H1 (cell line): ENCODE measurements at regions not wholly inside any gene's neighbourhood (a gene's known extent, or its start where the extent isn't known, plus 50 kb on each side); places are given as distances from the start of the nearest gene placed in this dataset.

Experiments used
- BACH1 ChIP-seq: IDR thresholded peaks from 2 replicates; pipeline ENCODE4 v1.6.1; 2012; ENCODE audit warnings: low read length, improper control_type of control experiment
- CEBPB ChIP-seq: IDR thresholded peaks from 2 replicates; pipeline ENCODE4 v1.6.1; 2012; ENCODE audit warnings: low read depth, low read length
- CTCF ChIP-seq, 3 experiments: IDR thresholded peaks; 1 replicate in 2 of 3; 2 replicates in 1 of 3; pipeline versions ENCODE4 v1.5.1 to v1.6.1; 2011; ENCODE audit warnings: low read length in 3 of 3, mild to moderate bottlenecking in 3 of 3, inconsistent platforms in 2 of 3, low read depth in 1 of 3, moderate library complexity in 1 of 3; ENCODE audit not compliant: insufficient read depth in 1 of 3; ENCODE audit errors: control extremely low read depth in 1 of 3
- E2F6 ChIP-seq: IDR thresholded peaks from 2 replicates; pipeline ENCODE4 v1.6.1; 2012; ENCODE audit warnings: inconsistent platforms
- EP300 ChIP-seq, 2 experiments: IDR thresholded peaks; 1 replicate in 1 of 2; 2 replicates in 1 of 2; pipeline ENCODE4 v1.6.1; 2011 to 2012; ENCODE audit warnings: low read depth in 2 of 2, low read length in 2 of 2, mild to moderate bottlenecking in 2 of 2, borderline replicate concordance in 1 of 2, inconsistent platforms in 1 of 2, moderate library complexity in 1 of 2
- EZH2 ChIP-seq: fragments of 200-600 bp; sonication (generic); IDR thresholded peaks from 2 replicates; pipeline ENCODE4 v1.7.1; 2012; ENCODE audit warnings: low read depth, mild to moderate bottlenecking, moderate library complexity, low read length, inconsistent platforms; ENCODE audit not compliant: severe bottlenecking
- GABPA ChIP-seq: IDR thresholded peaks from 2 replicates; pipeline ENCODE4 v1.6.1; 2011; ENCODE audit warnings: mild to moderate bottlenecking, low read length, moderate library complexity, borderline replicate concordance; ENCODE audit not compliant: insufficient read depth
- MAX ChIP-seq: IDR thresholded peaks from 2 replicates; pipeline ENCODE4 v1.6.1; 2012; ENCODE audit warnings: inconsistent platforms
- POLR2A ChIP-seq, 2 experiments: IDR thresholded peaks; 1 replicate in 1 of 2; 2 replicates in 1 of 2; pipeline ENCODE4 v1.6.1; 2011; ENCODE audit warnings: low read depth in 2 of 2, low read length in 2 of 2, mild to moderate bottlenecking in 2 of 2; ENCODE audit errors: control extremely low read depth in 1 of 2
- RAD21 ChIP-seq, 2 experiments: IDR thresholded peaks in 1 of 2; conservative IDR thresholded peaks in 1 of 2; 2 replicates each; pipeline ENCODE4 v1.6.1; 2011; ENCODE audit warnings: low read depth in 2 of 2, low read length in 2 of 2, improper control_type of control experiment in 1 of 2, inconsistent platforms in 1 of 2, mild to moderate bottlenecking in 1 of 2, moderate library complexity in 1 of 2
- RXRA ChIP-seq: IDR thresholded peaks from 2 replicates; pipeline ENCODE4 v1.6.1; 2011; ENCODE audit warnings: low read depth, mild to moderate bottlenecking, low read length, moderate library complexity; ENCODE audit not compliant: insufficient read depth

GRCh38 chr13:63944911-63945310 is 2529.3 kb upstream of the PCDH20 start:
- TF ChIP-seq MAX (no peak), E2F6 (no peak), CTCF (IDR thresholded peaks at IDR 0.05; ENCODE audit: control extremely low read depth in 1 of 3, insufficient read depth in 1 of 3, low read depth in 1 of 3, low read length in 3 of 3) (no peak), EP300 (IDR thresholded peaks at IDR 0.05; ENCODE audit: borderline replicate concordance in 1 of 2, low read depth in 2 of 2, low read length in 2 of 2) (no peak), RXRA (no peak), RAD21 (IDR thresholded peaks at IDR 0.05 in 1 of 2, conservative IDR thresholded peaks at IDR 0.05 in 1 of 2; ENCODE audit: low read depth in 2 of 2, low read length in 2 of 2) (no peak), BACH1 (no peak), EZH2 (no peak), POLR2A (IDR thresholded peaks at IDR 0.05; ENCODE audit: control extremely low read depth in 1 of 2, low read depth in 2 of 2, low read length in 2 of 2) (no peak), CEBPB (no peak), GABPA (no peak)
